GM23338 (cell line): ENCODE measurements at regions not wholly inside any gene's neighbourhood (a gene's known extent, or its start where the extent isn't known, plus 50 kb on each side); places are given as distances from the start of the nearest gene placed in this dataset.

Experiments
- ATAC-seq: fragments of 200-7000 bp; cut with Tn5 transposase; 3 replicates; pipeline ENCODE4 v1.9.1; 2020
- DNase-seq: peaks from one replicate; pipeline ENCODE4 v3.0.0-alpha.2; 2015; ENCODE audit warnings: low spot score
- H2AFZ ChIP-seq: fragments of 200-600 bp; sonication (generic); 2 replicates; pipeline ENCODE4 v1.8.0; 2016; ENCODE audit warnings: antibody characterized with exemption, mild to moderate bottlenecking, moderate library complexity
- H3F3A ChIP-seq: fragments of 200-600 bp; sonication (generic); replicated peaks from 2 replicates; pipeline ENCODE4 v1.8.0; 2017; ENCODE audit warnings: antibody characterized with exemption, mixed run types, low read depth
- H3K27ac ChIP-seq: fragments of 200-600 bp; sonication (generic); 2 replicates; pipeline ENCODE4 v1.6.1; 2016; ENCODE audit warnings: low read depth
- H3K27me3 ChIP-seq: fragments of 200-600 bp; sonication (generic); 2 replicates; pipeline ENCODE4 v1.8.0; 2016; ENCODE audit warnings: mild to moderate bottlenecking, mixed run types, moderate library complexity; ENCODE audit not compliant: insufficient read depth
- H3K36me3 ChIP-seq: fragments of 200-600 bp; sonication (generic); 2 replicates; pipeline ENCODE4 v1.8.0; 2016; ENCODE audit warnings: mild to moderate bottlenecking; ENCODE audit not compliant: insufficient read depth
- H3K4me1 ChIP-seq: fragments of 200-600 bp; sonication (generic); 2 replicates; pipeline ENCODE4 v1.8.0; 2016; ENCODE audit warnings: mild to moderate bottlenecking, moderate library complexity; ENCODE audit not compliant: insufficient read depth
- H3K4me2 ChIP-seq: fragments of 200-600 bp; sonication (generic); 2 replicates; pipeline ENCODE4 v1.7.1; 2017; ENCODE audit warnings: mixed run types
- H3K4me3 ChIP-seq: fragments of 200-600 bp; sonication (generic); 2 replicates; pipeline ENCODE4 v1.6.1; 2016; ENCODE audit warnings: mixed run types
- H3K79me2 ChIP-seq: fragments of 200-600 bp; sonication (generic); replicated peaks from 2 replicates; pipeline ENCODE4 v1.8.0; 2017; ENCODE audit warnings: mild to moderate bottlenecking; ENCODE audit not compliant: insufficient read depth
- H3K9me2 ChIP-seq: fragments of 200-600 bp; sonication (generic); 2 replicates; pipeline ENCODE4 v1.8.0; 2017; ENCODE audit not compliant: insufficient read depth
- H4K20me1 ChIP-seq: fragments of 200-600 bp; sonication (generic); replicated peaks from 2 replicates; pipeline ENCODE4 v1.8.0; 2017; ENCODE audit warnings: mild to moderate bottlenecking; ENCODE audit not compliant: insufficient read depth
- H3K27ac Mint-ChIP-seq: 2 replicates; pipeline ENCODE4 v1.8.0; 2020; ENCODE audit warnings: inconsistent platforms, mild to moderate bottlenecking, moderate library complexity, mixed read lengths
- H3K27me3 Mint-ChIP-seq: 3 replicates; pipeline ENCODE4 v1.8.0; 2022; ENCODE audit warnings: low read depth, mild to moderate bottlenecking, moderate library complexity, mixed read lengths, inconsistent platforms; ENCODE audit not compliant: insufficient read depth, poor library complexity
- H3K36me3 Mint-ChIP-seq: 3 replicates; pipeline ENCODE4 v1.8.0; 2021; ENCODE audit warnings: low read depth, mild to moderate bottlenecking, inconsistent platforms, moderate library complexity, mixed read lengths
- H3K4me1 Mint-ChIP-seq: 3 replicates; pipeline ENCODE4 v1.8.0; 2020; ENCODE audit warnings: mild to moderate bottlenecking, inconsistent platforms, mixed read lengths
- H3K4me3 Mint-ChIP-seq: 3 replicates; pipeline ENCODE4 v1.8.0; 2021; ENCODE audit warnings: moderate library complexity, mild to moderate bottlenecking, inconsistent platforms, mixed read lengths
- H3K9me3 Mint-ChIP-seq: 3 replicates; pipeline ENCODE4 v1.8.0; 2020; ENCODE audit warnings: moderate library complexity, mild to moderate bottlenecking, inconsistent platforms, mixed read lengths
- CREB1 ChIP-seq: fragments of 250-450 bp; sonication (Bioruptor Pico); IDR thresholded peaks from 2 replicates; pipeline ENCODE4 v1.5.0; 2020; ENCODE audit warnings: low read depth, mild to moderate bottlenecking, moderate library complexity
- EZH2 ChIP-seq: fragments of 200-600 bp; sonication (generic); IDR thresholded peaks from one replicate; pipeline ENCODE4 v1.8.0; 2017; ENCODE audit warnings: antibody characterized with exemption, mild to moderate bottlenecking, low read depth; ENCODE audit not compliant: unreplicated experiment
- EZH2phosphoT487 ChIP-seq: fragments of 200-600 bp; sonication (generic); IDR thresholded peaks from one replicate; pipeline ENCODE4 v1.8.1; 2018; ENCODE audit warnings: antibody characterized with exemption; ENCODE audit not compliant: unreplicated experiment
- JUNB ChIP-seq: IDR thresholded peaks from one replicate; pipeline ENCODE4 v1.6.1; 2016; ENCODE audit warnings: antibody characterized with exemption; ENCODE audit not compliant: unreplicated experiment
- NANOG ChIP-seq: IDR thresholded peaks from 2 replicates; pipeline ENCODE4 v1.6.1; 2016; ENCODE audit warnings: antibody characterized with exemption, borderline replicate concordance
- POLR2AphosphoS5 ChIP-seq: IDR thresholded peaks from 2 replicates; pipeline ENCODE4 v1.6.1; 2016; ENCODE audit warnings: antibody characterized with exemption, low read depth
- STAT1 ChIP-seq: IDR thresholded peaks from one replicate; pipeline ENCODE4 v1.6.1; 2016; ENCODE audit warnings: antibody characterized with exemption; ENCODE audit not compliant: unreplicated experiment
- ZNF114 ChIP-seq: fragments of 250-450 bp; sonication (Bioruptor Pico); IDR thresholded peaks from 2 replicates; pipeline ENCODE4 v1.5.0; 2020; ENCODE audit warnings: mild to moderate bottlenecking, moderate library complexity
- ZNF331 ChIP-seq: fragments of 250-450 bp; sonication (Bioruptor Pico); IDR thresholded peaks from 2 replicates; pipeline ENCODE4 v1.5.0; 2020; ENCODE audit warnings: low read depth, mild to moderate bottlenecking, moderate library complexity
- TF ChIP-seq, protein P1 (sequence below): IDR thresholded peaks from 2 replicates; pipeline ENCODE4 v1.6.1; 2016; ENCODE audit warnings: antibody characterized with exemption
- TF ChIP-seq, protein P2 (sequence below): fragments of 250-450 bp; sonication (Bioruptor Pico); IDR thresholded peaks from 2 replicates; pipeline ENCODE4 v1.5.0; 2020; ENCODE audit warnings: mild to moderate bottlenecking, moderate library complexity
- TF ChIP-seq, protein P3 (sequence below): IDR thresholded peaks from one replicate; pipeline ENCODE4 v1.6.1; 2018; ENCODE audit warnings: antibody characterized with exemption; ENCODE audit not compliant: unreplicated experiment
- TF ChIP-seq, protein P4 (sequence below), 2 experiments: fragments of 200-600 bp in 1 of 2; sonication (generic) in 1 of 2; conservative IDR thresholded peaks; 2 replicates each; pipeline versions ENCODE4 v1.5.1 to v1.6.1; 2016 to 2017; ENCODE audit warnings: antibody characterized with exemption in 2 of 2, low read depth in 2 of 2, mild to moderate bottlenecking in 2 of 2, moderate library complexity in 1 of 2

DNA sequence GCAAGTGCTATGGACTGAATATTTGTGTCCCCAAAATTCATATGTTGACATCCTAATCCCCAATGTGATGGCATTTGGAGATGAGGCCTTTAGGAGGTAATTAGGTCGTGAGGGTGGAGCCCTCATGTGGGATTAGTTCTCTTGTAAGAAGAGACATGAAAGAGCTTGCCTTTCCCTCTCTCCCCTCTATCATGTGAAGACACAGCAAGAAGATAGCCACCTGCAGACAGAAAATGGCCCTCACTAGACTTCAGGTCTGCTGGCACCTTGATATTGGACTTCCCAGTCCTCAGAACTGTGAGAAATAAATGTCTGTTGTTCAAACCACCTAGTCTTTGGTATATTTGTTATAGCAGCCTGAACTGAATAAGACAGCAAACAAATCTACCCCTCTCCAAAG, 75.1 kb upstream of the TBX20 start:
- Histone ChIP-seq H3K27me3 (no peaks in the 10 kb centered on the region), H2AFZ (no peak overlapping the region), H3K79me2 (no peaks in the 10 kb centered on the region), H3F3A (no peaks in the 10 kb centered on the region), H3K4me2 (no peak overlapping the region), H3K36me3 (no peaks in the 10 kb centered on the region), H3K9me2 (no peaks in the 10 kb centered on the region), H3K4me3 (no peak overlapping the region), H4K20me1 (no peaks in the 10 kb centered on the region), H3K27ac (no peak overlapping the region), H3K4me1 (no peaks in the 10 kb centered on the region)
- Mint-ChIP-seq H3K36me3 (no peaks in the 10 kb centered on the region), H3K27ac (no peak overlapping the region), H3K27me3 (no peaks in the 10 kb centered on the region), H3K4me1 (no peaks in the 10 kb centered on the region), H3K4me3 (no peak overlapping the region), H3K9me3 (peaks cover 4% of the 10 kb centered on the region; the same call in 1 of the 3 replicates)
- TF ChIP-seq, protein P1, sequence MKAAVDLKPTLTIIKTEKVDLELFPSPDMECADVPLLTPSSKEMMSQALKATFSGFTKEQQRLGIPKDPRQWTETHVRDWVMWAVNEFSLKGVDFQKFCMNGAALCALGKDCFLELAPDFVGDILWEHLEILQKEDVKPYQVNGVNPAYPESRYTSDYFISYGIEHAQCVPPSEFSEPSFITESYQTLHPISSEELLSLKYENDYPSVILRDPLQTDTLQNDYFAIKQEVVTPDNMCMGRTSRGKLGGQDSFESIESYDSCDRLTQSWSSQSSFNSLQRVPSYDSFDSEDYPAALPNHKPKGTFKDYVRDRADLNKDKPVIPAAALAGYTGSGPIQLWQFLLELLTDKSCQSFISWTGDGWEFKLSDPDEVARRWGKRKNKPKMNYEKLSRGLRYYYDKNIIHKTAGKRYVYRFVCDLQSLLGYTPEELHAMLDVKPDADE, result no peak
- TF ChIP-seq ZNF114 (CRISPR knock-in tag), result no peak
- TF ChIP-seq NANOG, result no peak
- TF ChIP-seq, protein P2, sequence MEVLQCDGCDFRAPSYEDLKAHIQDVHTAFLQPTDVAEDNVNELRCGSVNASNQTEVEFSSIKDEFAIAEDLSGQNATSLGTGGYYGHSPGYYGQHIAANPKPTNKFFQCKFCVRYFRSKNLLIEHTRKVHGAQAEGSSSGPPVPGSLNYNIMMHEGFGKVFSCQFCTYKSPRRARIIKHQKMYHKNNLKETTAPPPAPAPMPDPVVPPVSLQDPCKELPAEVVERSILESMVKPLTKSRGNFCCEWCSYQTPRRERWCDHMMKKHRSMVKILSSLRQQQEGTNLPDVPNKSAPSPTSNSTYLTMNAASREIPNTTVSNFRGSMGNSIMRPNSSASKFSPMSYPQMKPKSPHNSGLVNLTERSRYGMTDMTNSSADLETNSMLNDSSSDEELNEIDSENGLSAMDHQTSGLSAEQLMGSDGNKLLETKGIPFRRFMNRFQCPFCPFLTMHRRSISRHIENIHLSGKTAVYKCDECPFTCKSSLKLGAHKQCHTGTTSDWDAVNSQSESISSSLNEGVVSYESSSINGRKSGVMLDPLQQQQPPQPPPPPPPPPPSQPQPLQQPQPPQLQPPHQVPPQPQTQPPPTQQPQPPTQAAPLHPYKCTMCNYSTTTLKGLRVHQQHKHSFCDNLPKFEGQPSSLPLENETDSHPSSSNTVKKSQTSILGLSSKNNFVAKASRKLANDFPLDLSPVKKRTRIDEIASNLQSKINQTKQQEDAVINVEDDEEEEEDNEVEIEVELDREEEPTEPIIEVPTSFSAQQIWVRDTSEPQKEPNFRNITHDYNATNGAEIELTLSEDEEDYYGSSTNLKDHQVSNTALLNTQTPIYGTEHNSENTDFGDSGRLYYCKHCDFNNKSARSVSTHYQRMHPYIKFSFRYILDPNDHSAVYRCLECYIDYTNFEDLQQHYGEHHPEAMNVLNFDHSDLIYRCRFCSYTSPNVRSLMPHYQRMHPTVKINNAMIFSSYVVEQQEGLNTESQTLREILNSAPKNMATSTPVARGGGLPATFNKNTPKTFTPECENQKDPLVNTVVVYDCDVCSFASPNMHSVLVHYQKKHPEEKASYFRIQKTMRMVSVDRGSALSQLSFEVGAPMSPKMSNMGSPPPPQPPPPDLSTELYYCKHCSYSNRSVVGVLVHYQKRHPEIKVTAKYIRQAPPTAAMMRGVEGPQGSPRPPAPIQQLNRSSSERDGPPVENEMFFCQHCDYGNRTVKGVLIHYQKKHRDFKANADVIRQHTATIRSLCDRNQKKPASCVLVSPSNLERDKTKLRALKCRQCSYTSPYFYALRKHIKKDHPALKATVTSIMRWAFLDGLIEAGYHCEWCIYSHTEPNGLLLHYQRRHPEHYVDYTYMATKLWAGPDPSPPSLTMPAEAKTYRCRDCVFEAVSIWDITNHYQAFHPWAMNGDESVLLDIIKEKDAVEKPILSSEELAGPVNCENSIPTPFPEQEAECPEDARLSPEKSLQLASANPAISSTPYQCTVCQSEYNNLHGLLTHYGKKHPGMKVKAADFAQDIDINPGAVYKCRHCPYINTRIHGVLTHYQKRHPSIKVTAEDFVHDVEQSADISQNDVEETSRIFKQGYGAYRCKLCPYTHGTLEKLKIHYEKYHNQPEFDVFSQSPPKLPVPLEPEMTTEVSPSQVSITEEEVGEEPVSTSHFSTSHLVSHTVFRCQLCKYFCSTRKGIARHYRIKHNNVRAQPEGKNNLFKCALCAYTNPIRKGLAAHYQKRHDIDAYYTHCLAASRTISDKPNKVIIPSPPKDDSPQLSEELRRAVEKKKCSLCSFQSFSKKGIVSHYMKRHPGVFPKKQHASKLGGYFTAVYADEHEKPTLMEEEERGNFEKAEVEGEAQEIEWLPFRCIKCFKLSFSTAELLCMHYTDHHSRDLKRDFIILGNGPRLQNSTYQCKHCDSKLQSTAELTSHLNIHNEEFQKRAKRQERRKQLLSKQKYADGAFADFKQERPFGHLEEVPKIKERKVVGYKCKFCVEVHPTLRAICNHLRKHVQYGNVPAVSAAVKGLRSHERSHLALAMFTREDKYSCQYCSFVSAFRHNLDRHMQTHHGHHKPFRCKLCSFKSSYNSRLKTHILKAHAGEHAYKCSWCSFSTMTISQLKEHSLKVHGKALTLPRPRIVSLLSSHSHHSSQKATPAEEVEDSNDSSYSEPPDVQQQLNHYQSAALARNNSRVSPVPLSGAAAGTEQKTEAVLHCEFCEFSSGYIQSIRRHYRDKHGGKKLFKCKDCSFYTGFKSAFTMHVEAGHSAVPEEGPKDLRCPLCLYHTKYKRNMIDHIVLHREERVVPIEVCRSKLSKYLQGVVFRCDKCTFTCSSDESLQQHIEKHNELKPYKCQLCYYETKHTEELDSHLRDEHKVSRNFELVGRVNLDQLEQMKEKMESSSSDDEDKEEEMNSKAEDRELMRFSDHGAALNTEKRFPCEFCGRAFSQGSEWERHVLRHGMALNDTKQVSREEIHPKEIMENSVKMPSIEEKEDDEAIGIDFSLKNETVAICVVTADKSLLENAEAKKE (CRISPR knock-in tag), result no peak
- no peak for TF ChIP-seq STAT1
- TF ChIP-seq, protein P3, sequence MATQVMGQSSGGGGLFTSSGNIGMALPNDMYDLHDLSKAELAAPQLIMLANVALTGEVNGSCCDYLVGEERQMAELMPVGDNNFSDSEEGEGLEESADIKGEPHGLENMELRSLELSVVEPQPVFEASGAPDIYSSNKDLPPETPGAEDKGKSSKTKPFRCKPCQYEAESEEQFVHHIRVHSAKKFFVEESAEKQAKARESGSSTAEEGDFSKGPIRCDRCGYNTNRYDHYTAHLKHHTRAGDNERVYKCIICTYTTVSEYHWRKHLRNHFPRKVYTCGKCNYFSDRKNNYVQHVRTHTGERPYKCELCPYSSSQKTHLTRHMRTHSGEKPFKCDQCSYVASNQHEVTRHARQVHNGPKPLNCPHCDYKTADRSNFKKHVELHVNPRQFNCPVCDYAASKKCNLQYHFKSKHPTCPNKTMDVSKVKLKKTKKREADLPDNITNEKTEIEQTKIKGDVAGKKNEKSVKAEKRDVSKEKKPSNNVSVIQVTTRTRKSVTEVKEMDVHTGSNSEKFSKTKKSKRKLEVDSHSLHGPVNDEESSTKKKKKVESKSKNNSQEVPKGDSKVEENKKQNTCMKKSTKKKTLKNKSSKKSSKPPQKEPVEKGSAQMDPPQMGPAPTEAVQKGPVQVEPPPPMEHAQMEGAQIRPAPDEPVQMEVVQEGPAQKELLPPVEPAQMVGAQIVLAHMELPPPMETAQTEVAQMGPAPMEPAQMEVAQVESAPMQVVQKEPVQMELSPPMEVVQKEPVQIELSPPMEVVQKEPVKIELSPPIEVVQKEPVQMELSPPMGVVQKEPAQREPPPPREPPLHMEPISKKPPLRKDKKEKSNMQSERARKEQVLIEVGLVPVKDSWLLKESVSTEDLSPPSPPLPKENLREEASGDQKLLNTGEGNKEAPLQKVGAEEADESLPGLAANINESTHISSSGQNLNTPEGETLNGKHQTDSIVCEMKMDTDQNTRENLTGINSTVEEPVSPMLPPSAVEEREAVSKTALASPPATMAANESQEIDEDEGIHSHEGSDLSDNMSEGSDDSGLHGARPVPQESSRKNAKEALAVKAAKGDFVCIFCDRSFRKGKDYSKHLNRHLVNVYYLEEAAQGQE, result no peak
- no peak for TF ChIP-seq JUNB
- TF ChIP-seq, protein P4, sequence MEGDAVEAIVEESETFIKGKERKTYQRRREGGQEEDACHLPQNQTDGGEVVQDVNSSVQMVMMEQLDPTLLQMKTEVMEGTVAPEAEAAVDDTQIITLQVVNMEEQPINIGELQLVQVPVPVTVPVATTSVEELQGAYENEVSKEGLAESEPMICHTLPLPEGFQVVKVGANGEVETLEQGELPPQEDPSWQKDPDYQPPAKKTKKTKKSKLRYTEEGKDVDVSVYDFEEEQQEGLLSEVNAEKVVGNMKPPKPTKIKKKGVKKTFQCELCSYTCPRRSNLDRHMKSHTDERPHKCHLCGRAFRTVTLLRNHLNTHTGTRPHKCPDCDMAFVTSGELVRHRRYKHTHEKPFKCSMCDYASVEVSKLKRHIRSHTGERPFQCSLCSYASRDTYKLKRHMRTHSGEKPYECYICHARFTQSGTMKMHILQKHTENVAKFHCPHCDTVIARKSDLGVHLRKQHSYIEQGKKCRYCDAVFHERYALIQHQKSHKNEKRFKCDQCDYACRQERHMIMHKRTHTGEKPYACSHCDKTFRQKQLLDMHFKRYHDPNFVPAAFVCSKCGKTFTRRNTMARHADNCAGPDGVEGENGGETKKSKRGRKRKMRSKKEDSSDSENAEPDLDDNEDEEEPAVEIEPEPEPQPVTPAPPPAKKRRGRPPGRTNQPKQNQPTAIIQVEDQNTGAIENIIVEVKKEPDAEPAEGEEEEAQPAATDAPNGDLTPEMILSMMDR (conservative IDR thresholded peaks at IDR 0.05; ENCODE audit: low read depth in 2 of 2), result no peak
- no peak for TF ChIP-seq POLR2AphosphoS5
- TF ChIP-seq EZH2phosphoT487, result no peak
- TF ChIP-seq CREB1 (CRISPR knock-in tag), result no peak
- TF ChIP-seq ZNF331 (CRISPR knock-in tag), result no peak
- TF ChIP-seq EZH2, result no peak
- DNase-seq (no peak), ATAC-seq (no peak)
